ENCODE measurements at regions not wholly inside any gene's neighbourhood (a gene's known extent, or its start where the extent isn't known, plus 50 kb on each side); places are given as distances from the start of the nearest gene placed in this dataset.
A peak's percentile ranks its signal among the peaks of the same experiment; 100 is the strongest.

GRCh38 chr9:95727947-95728520, 147.5 kb upstream of the ERCC6L2 start:
- TF ChIP-seq CTCF (IDR thresholded peaks at IDR 0.05), result no peak

GRCh38 chr9:95726756-95727155, 148.7 kb upstream of the ERCC6L2 start:
- peak; percentile 68 for TF ChIP-seq CTCF (IDR thresholded peaks at IDR 0.05)

- TF ChIP-seq CTCF (IDR thresholded peaks at IDR 0.05), result no peak
These were observed 150.4 kb upstream of the ERCC6L2 start for GRCh38 chr9:95725045-95725444.

- TF ChIP-seq CTCF (IDR thresholded peaks at IDR 0.05), result no peak
These were observed 151.1 kb upstream of the ERCC6L2 start for GRCh38 chr9:95724253-95724991.

- no peak for TF ChIP-seq CTCF (IDR thresholded peaks at IDR 0.05)
These were observed 153.3 kb upstream of the ERCC6L2 start for GRCh38 chr9:95722141-95722540.

- no peak for TF ChIP-seq CTCF (IDR thresholded peaks at IDR 0.05)
These were observed 154.4 kb upstream of the ERCC6L2 start for GRCh38 chr9:95721061-95721531.

- TF ChIP-seq CTCF (IDR thresholded peaks at IDR 0.05), result no peak
These were observed 155.0 kb upstream of the ERCC6L2 start for GRCh38 chr9:95720496-95720895.
